Upper lobe of left lung (tissue), 4 donors: ENCODE measurements at regions not wholly inside any gene's neighbourhood (a gene's known extent, or its start where the extent isn't known, plus 50 kb on each side); places are given as distances from the start of the nearest gene placed in this dataset.

Experiments used
- CTCF ChIP-seq, 6 experiments: fragments of 450-650 bp in 4 of 6; fragments of 200-600 bp in 2 of 6; sonication (generic) in 2 of 6; IDR thresholded peaks; one replicate each; pipeline ENCODE4 v1.5.1; 2016 to 2019; ENCODE audit warnings: antibody characterized with exemption in 6 of 6
- POLR2A ChIP-seq, 4 donors: fragments of 450-650 bp; IDR thresholded peaks; one replicate each; pipeline ENCODE4 v1.5.1; 2016 to 2017; ENCODE audit warnings: antibody characterized with exemption in 4 of 4, mild to moderate bottlenecking in 2 of 4
- POLR2AphosphoS5 ChIP-seq, 2 donors: sonication (generic); formaldehyde crosslinking; IDR thresholded peaks; one replicate each; pipeline ENCODE4 v1.5.1; 2017; ENCODE audit warnings: antibody characterized with exemption in 2 of 2

GRCh38 chr1:115228191-115228590 is 109.9 kb downstream of the NGF start:
- TF ChIP-seq CTCF (IDR thresholded peaks at IDR 0.05) (no peak), POLR2A (IDR thresholded peaks at IDR 0.05) (no peak), POLR2AphosphoS5 (IDR thresholded peaks at IDR 0.05) (no peak)
